HG02763 (cell line): ENCODE measurements at regions not wholly inside any gene's neighbourhood (a gene's known extent, or its start where the extent isn't known, plus 50 kb on each side); places are given as distances from the start of the nearest gene placed in this dataset.

ENCODE experiments used
- ATAC-seq: cut with Tn5 transposase; IDR thresholded peaks from one replicate; pipeline ENCODE4 v1.9.1; 2021; ENCODE audit warnings: mild to moderate bottlenecking, moderate library complexity; ENCODE audit not compliant: unreplicated experiment

- no peak for ATAC-seq
Observed at GRCh38 chr12:18207266-18207665, 54.1 kb upstream of the PIK3C2G start.

GRCh38 chr12:18206198-18206597 is 55.1 kb upstream of the PIK3C2G start:
- no peak for ATAC-seq

DNA sequence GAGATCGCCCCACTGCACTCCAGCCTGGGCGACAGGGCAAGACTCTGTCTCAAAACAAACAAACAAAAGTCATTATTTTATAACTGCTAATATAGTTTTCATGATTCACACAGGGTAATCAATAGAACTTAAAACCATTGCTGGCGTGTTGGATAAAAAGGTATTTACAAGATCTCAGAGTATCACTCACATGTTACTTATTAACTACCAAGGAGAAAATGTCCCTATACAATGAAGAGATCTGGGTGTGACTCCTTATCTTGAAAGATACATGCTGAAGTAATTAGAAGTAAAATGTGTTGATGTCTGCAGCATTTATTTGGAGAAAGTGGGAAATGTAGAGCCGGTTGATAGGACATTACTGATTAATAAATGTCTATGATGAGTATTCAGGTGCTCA is 57.3 kb upstream of the PIK3C2G start:
- no peak for ATAC-seq

DNA sequence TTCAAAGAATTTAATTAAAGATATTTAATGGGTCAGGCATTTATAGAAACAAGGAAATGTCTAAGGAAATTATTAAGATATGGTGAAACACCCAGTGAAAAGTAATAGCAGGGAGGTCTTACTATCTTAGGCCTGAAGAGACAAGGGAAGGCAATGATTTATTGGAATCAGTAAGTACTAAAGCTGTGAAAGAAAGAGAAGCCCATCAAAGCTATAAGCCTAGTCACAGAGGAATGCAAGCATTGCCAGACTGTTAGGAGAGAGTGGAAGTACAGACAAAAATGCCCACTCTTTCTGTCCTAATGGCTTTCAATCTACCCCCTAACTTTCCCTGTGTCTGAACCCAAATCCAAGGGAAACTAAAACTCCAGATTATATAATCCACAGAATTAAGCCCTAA is 69.2 kb upstream of the PIK3C2G start:
- ATAC-seq, result no peak

GRCh38 chr12:18183141-18183540 is 78.2 kb upstream of the PIK3C2G start:
- ATAC-seq, result no peak

DNA sequence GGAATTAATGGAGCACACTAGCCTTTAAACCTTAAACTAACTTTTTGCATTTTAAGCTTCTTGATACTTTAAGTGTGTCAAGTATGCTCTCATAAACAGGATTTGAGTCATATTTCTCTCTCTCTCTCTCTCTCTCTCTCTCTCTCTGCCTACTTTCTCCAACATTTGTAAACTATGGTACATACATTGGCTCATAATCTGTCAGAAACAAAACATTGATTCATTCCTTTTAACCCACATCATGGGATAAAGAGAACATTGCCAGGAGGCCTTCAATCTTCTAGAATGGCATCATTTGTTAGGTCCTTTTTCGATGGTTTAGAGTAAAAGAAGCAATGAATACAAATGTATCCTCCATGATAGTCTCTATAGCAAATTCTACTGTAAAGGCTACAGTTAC is 81.6 kb upstream of the RERGL start:
- ATAC-seq, result no peak

DNA sequence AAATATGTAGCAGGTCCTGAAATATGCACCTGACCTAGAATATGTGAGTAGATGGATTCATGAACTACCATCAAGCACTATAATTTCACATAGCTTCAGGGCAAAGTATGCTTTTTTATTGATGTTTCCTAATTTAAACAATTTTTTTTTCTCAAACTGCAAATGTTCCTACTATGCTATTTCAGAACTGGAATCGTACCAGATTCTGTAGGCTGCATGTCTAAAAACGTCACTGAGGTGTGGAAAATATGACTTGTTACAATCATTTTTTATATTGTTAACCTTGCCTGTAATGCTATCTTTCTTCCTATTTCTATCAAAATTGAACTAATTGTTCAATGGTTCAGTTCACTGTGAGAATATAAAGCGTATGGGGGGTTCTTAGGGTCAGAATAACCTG is 78.0 kb upstream of the RERGL start:
- no peak for ATAC-seq

- ATAC-seq, result peak; percentile 18
Observed at GRCh38 chr12:18165889-18166288, 75.9 kb upstream of the RERGL start.

GRCh38 chr12:18165422-18165871 is 75.5 kb upstream of the RERGL start:
- peak; percentile 96 for ATAC-seq

DNA sequence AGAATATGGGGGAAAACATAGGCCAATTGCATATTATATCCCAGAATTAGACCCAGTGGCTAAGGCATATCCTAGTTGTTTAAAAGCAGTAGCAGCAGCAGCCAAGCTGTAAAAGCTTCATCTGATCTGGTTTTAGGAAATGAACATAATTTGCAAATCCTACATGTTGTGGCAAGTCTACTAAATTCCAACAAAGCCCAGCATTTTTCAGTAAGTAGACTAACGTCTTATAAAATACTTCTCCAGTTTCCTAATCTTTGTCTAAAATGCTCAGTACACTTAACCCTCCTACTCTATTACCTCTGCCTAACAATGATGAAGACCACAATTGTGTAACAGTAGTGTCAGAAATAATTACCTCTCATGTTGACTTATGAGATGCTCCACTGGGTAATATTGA is 70.9 kb upstream of the RERGL start:
- ATAC-seq, result no peak

DNA sequence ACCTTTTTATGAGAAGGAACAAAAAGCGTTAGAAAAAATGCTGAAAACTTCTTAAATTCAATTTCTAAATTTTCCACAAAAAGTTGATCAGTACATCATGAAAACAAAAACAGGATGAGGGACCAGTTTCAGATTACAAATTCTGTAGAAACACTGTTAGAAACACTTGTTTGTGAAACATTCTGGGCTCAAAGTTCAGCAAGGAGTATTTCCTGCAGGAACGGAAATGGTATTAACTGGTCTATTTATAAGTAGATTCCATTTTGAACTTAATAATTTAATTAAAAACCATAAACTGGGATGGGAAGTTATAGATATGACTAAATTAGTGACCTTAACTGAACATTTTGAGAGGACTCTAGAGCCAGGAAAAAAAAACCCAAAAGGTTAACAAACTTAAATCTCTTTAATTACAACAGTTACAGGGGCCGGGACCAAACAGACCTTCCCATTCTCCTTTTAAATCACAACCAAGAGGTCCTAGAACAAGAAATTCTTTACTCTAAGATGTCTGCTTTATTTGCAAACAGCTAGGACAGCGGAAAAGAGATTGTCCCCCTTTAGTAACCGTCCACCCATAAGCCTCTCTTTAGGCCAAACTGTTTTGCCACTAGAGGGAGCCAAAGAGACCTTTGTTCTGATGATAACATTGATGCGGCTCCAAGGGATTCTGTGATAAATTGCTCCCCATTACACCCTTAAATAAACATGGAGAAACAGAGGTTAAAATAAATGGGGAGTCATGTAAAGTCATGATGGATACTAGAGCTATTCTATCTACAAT is 69.0 kb upstream of the RERGL start:
- ATAC-seq, result no peak

DNA sequence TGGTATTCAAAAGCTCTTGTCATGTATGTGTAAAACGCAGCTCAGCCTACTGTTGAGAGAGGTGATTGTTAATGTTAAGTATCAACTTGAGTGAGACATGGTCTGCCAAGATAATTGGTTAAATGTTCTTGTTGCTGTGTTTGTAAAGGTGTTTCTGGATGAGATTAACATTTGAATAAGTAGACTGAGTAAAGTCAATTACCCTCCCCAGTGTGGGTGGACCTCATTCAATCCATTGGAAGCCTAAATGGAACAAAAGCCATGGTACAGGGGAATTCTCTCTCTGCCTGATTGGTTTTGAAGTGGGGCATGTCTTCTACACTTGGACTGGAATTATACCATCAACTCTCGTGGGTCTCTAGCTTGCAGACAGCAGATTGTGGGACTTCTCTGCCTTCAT is 63.8 kb upstream of the RERGL start:
- no peak for ATAC-seq

- no peak for ATAC-seq
Observed at GRCh38 chr12:18151036-18151435, 61.0 kb upstream of the RERGL start.

GRCh38 chr12:18148961-18149360 is 59.0 kb upstream of the RERGL start:
- no peak for ATAC-seq

GRCh38 chr12:18146363-18146762 is 56.4 kb upstream of the RERGL start:
- no peak for ATAC-seq

GRCh38 chr12:18145924-18146323 is 55.9 kb upstream of the RERGL start:
- ATAC-seq, result no peak

DNA sequence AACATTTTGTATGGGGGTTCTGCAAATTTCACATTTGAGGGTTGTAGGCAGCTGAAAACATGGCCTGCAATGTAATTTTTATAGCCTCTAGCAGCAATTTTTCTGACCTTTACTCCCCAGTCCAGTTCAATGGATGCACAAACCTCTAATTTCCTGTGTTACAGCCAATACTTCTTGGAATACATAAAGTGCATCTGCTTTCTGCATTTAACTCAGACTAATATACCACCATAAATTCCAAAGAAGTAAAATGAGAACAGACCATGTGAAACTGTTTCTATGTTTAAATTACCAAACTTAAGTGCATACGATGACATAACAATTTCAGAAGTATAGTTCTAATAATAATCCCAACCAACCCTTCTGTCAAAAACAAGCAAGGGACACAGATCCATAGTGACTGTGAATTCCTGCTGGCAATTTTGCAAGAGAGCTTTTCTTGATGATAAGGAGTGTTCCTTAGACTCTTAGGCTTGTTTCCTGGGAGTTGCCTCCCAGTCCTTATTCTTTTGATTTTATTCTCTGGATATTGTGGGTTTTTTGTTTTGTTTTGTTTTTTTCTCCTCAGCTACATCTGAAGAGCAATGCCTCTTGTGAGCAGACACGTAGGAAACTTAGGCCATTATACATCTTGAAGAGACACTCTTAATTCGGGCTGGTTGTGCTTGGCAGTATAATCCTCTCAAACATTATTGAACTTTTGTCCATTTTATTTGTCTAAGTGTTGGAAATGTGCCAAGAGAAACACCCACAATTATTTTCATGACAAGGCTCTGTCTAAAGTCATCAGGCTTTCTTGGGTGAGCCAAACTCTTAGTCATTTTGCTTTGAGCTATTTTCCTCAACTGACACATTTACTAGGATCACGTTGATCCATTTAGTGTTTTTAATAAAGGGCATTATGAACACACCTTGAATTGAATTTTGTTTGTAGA is 51.3 kb upstream of the RERGL start:
- ATAC-seq, result no peak

- no peak for ATAC-seq
Observed at GRCh38 chr12:18139989-18140596, 50.1 kb upstream of the RERGL start.
